CD14-positive monocyte (primary cell): ENCODE measurements at regions not wholly inside any gene's neighbourhood (a gene's known extent, or its start where the extent isn't known, plus 50 kb on each side); places are given as distances from the start of the nearest gene placed in this dataset.
A peak's percentile ranks its signal among the peaks of the same experiment; 100 is the strongest.

Experiments
- DNase-seq, 3 donors: peaks; one replicate each; pipeline ENCODE4 v3.0.0-alpha.2; 2011 to 2022
- H2AFZ ChIP-seq: 2 replicates; pipeline ENCODE4 v1.6.0; 2012; ENCODE audit warnings: mild to moderate bottlenecking, low read depth, low read length, inconsistent platforms; ENCODE audit not compliant: insufficient read depth, poor library complexity, severe bottlenecking
- H3K27ac ChIP-seq, 2 donors: 1 replicate in 1 of 2; 2 replicates in 1 of 2; pipeline ENCODE4 v1.5.1; 2012 to 2013; ENCODE audit warnings: low read length in 2 of 2, control low read depth in 1 of 2, inconsistent platforms in 1 of 2, low read depth in 1 of 2, mild to moderate bottlenecking in 1 of 2
- H3K27me3 ChIP-seq, 2 donors: one replicate each; pipeline versions ENCODE4 v1.6.0 to v1.6.1; 2011 to 2013; ENCODE audit warnings: low read length in 2 of 2; ENCODE audit not compliant: control insufficient read depth in 2 of 2, insufficient read depth in 2 of 2
- H3K36me3 ChIP-seq, 2 donors: replicated peaks in 1 of 2; 1 replicate in 1 of 2; 2 replicates in 1 of 2; pipeline versions ENCODE4 v1.5.1 to v1.6.1; 2012 to 2013; ENCODE audit warnings: low read length in 2 of 2, control low read depth in 1 of 2, inconsistent platforms in 1 of 2, mild to moderate bottlenecking in 1 of 2; ENCODE audit not compliant: insufficient read depth in 2 of 2, control insufficient read depth in 1 of 2
- H3K4me1 ChIP-seq, 2 donors: 1 replicate in 1 of 2; 2 replicates in 1 of 2; pipeline versions ENCODE4 v1.5.1 to v1.6.1; 2012 to 2013; ENCODE audit warnings: low read length in 2 of 2, control low read depth in 1 of 2, inconsistent platforms in 1 of 2, mild to moderate bottlenecking in 1 of 2, moderate library complexity in 1 of 2; ENCODE audit not compliant: insufficient read depth in 2 of 2, control insufficient read depth in 1 of 2
- H3K4me2 ChIP-seq: replicated peaks from 2 replicates; pipeline ENCODE3; 2012; ENCODE audit warnings: low read length, moderate library complexity, mild to moderate bottlenecking; ENCODE audit not compliant: poor library complexity, severe bottlenecking; ENCODE audit errors: extremely low read depth
- H3K4me3 ChIP-seq, 3 experiments: fragments of 200-600 bp in 1 of 3; sonication (generic) in 1 of 3; replicated peaks in 1 of 3; 1 replicate in 2 of 3; 2 replicates in 1 of 3; pipeline ENCODE4 v1.5.1; 2011 to 2013; ENCODE audit warnings: low read length in 3 of 3, mild to moderate bottlenecking in 3 of 3, control low read depth in 2 of 3, low read depth in 2 of 3, inconsistent platforms in 1 of 3, moderate library complexity in 1 of 3
- H3K79me2 ChIP-seq: 2 replicates; pipeline ENCODE4 v1.6.0; 2012; ENCODE audit warnings: mild to moderate bottlenecking, control low read depth, inconsistent platforms, low read length, moderate library complexity; ENCODE audit not compliant: insufficient read depth
- H3K9ac ChIP-seq: 2 replicates; pipeline ENCODE4 v1.6.0; 2017; ENCODE audit warnings: low read length, mild to moderate bottlenecking; ENCODE audit not compliant: insufficient read depth, poor library complexity, severe bottlenecking
- H3K9me3 ChIP-seq, 2 donors: replicated peaks in 1 of 2; 1 replicate in 1 of 2; 2 replicates in 1 of 2; pipeline versions ENCODE4 v1.5.1 to v1.6.1; 2012 to 2013; ENCODE audit warnings: low read length in 2 of 2, control low read depth in 1 of 2; ENCODE audit not compliant: control insufficient read depth in 1 of 2, insufficient read depth in 1 of 2
- H4K20me1 ChIP-seq: 2 replicates; pipeline ENCODE4 v1.6.0; 2012; ENCODE audit warnings: mild to moderate bottlenecking, low read length, control low read depth, moderate library complexity; ENCODE audit not compliant: insufficient read depth
- H3K27ac Mint-ChIP-seq, 7 donors: one replicate each; pipeline ENCODE4 v1.8.0; 2020; ENCODE audit warnings: mild to moderate bottlenecking in 7 of 7, mixed read lengths in 7 of 7, moderate library complexity in 6 of 7, inconsistent platforms in 2 of 7
- H3K27me3 Mint-ChIP-seq, 3 donors: one replicate each; pipeline ENCODE4 v1.8.0; 2021 to 2022; ENCODE audit warnings: low read depth in 3 of 3, mild to moderate bottlenecking in 3 of 3, mixed read lengths in 3 of 3, moderate library complexity in 3 of 3, inconsistent platforms in 1 of 3
- H3K36me3 Mint-ChIP-seq, 2 donors: one replicate each; pipeline ENCODE4 v1.8.0; 2020; ENCODE audit warnings: mixed read lengths in 2 of 2, inconsistent platforms in 1 of 2, mild to moderate bottlenecking in 1 of 2
- H3K4me1 Mint-ChIP-seq: one replicate; pipeline ENCODE4 v1.8.0; 2020; ENCODE audit warnings: mild to moderate bottlenecking, mixed read lengths
- H3K4me3 Mint-ChIP-seq, 2 donors: one replicate each; pipeline ENCODE4 v1.8.0; 2020; ENCODE audit warnings: mild to moderate bottlenecking in 2 of 2, mixed read lengths in 2 of 2, moderate library complexity in 1 of 2
- H3K9me3 Mint-ChIP-seq, 7 donors: one replicate each; pipeline ENCODE4 v1.8.0; 2020 to 2022; ENCODE audit warnings: mixed read lengths in 7 of 7, mild to moderate bottlenecking in 6 of 7, moderate library complexity in 6 of 7, inconsistent platforms in 2 of 7
- WGBS: methylation state at CpG from one replicate; pipeline ENCODE4 v1.1.5; 2013; ENCODE audit warnings: missing lambda C conversion rate; ENCODE audit not compliant: insufficient coverage; 5-methylcytosine and 5-hydroxymethylcytosine counted together
- intact Hi-C, 2 donors: fragments of 100-400 bp; cut with micrococcal nuclease; formaldehyde crosslinking; loops; one replicate each; pipeline versions ENCODE4 v1.15.0 to v1.15.1; 2023
- TF ChIP-seq, protein P1 (sequence below): fragments of 200-600 bp; IDR thresholded peaks from one replicate; pipeline ENCODE4 v1.8.0; 2022; ENCODE audit warnings: antibody characterized with exemption, mild to moderate bottlenecking

DNA sequence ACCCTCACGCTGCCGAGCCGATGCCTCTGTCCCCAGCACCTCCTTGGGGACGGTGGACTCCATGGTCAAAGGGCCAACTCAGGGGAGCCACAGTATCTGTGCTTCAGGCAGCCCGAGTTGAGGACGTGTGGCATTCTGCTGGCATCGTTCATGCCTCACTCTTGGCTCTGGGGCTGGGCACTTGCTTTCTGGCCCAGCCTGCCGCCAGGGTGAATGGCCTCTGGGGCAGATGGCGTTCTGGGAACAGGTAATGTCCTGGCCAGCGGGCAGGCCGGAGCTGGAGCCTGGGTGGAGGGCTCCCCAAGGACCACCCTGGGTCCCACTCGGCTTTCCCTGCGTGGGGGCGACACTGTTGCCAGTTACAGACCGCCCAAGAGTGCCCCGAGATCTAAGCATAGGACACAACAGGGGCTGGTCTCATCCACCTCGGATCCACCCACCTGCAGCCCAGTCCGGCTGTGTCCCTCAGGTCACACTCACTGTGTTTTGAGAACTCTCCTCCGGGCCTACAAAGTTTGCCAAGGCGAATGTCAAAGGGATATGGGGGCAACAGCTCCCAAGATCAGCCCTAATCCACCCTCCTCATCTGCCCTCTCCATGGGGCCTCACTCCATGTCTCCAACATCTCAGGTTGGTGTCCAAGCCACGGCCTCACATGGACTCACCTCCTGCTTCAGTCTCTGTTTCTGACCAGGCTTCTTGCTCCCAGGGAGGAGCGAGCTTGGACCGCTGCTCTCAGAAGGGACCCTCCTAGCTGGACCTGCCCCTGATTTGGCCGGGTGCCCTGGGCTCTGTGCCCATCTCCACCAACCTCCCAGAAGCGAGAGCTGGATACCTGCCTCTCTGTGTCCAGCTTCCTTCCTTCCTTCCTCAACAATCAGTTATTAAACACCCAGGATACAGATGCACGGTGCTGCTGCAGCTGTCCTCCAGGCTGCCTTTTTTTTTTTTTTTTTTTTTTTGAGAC, 60.8 kb downstream of the TMEM235 start:
- peaks cover 27% of the 10 kb centered on the region for H3K4me1 Mint-ChIP-seq
- intact Hi-C loops, result loop anchor here in 1 of 2 donors (5.0 kb wide), 1 partner anchor 35 kb away; no protein-coding TSS in a partner anchor
- DNase-seq, result no peak

DNA sequence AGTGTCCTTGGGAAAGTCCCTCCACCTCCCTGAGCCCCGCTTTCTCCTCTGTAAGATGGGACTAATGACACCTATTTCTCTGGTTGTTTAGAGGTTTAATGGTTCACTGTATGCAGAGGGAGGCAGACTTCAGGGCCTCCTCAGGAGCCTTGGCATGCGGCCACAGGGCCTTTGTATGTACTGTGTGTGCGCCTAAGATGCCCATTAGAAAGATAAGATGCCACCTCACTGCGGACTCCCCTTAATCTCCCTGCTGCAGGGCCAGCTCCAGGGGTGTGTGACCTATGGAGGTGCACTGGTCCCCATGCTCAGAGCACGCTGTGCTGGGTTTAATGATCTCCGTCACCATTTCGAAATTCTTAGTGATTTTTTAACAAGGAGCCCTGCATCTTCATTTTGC, 59.3 kb downstream of the TMEM235 start:
- H3K4me1 Mint-ChIP-seq, result peaks cover 29% of the 10 kb centered on the region
- WGBS, result 98% methylated on average over 5 of the region's 7 CpGs
- no peak overlapping the region for H3K4me3 Mint-ChIP-seq

More for the DNA sequence above, 60.8 kb downstream of the TMEM235 start:
- H3K36me3 Mint-ChIP-seq, result no peaks in the 10 kb centered on the region
- H3K27me3 ChIP-seq, result no peaks in the 10 kb centered on the region
- H3K36me3 ChIP-seq, result no peaks in the 10 kb centered on the region
- H3K9ac ChIP-seq, result no peak overlapping the region
- no peaks in the 10 kb centered on the region for H3K79me2 ChIP-seq
- no peak overlapping the region for H3K4me2 ChIP-seq
- TF ChIP-seq, protein P1, sequence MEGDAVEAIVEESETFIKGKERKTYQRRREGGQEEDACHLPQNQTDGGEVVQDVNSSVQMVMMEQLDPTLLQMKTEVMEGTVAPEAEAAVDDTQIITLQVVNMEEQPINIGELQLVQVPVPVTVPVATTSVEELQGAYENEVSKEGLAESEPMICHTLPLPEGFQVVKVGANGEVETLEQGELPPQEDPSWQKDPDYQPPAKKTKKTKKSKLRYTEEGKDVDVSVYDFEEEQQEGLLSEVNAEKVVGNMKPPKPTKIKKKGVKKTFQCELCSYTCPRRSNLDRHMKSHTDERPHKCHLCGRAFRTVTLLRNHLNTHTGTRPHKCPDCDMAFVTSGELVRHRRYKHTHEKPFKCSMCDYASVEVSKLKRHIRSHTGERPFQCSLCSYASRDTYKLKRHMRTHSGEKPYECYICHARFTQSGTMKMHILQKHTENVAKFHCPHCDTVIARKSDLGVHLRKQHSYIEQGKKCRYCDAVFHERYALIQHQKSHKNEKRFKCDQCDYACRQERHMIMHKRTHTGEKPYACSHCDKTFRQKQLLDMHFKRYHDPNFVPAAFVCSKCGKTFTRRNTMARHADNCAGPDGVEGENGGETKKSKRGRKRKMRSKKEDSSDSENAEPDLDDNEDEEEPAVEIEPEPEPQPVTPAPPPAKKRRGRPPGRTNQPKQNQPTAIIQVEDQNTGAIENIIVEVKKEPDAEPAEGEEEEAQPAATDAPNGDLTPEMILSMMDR, result no peak
- H3K4me1 ChIP-seq, result peaks cover 36 to 48% of the 10 kb centered on the region in 2 donors
- no peak overlapping the region for H3K4me3 ChIP-seq
- no peak overlapping the region for H3K4me3 Mint-ChIP-seq
- H3K27ac Mint-ChIP-seq, result peak overlapping the region in 4 of 7 donors; percentile 40 to 61 (median 53)
- H3K27ac ChIP-seq, result no peak overlapping the region
- H2AFZ ChIP-seq, result no peak overlapping the region
- peaks cover 0 to 3% of the 10 kb centered on the region in 2 donors for H3K9me3 ChIP-seq
- no peaks in the 10 kb centered on the region for H4K20me1 ChIP-seq
- H3K9me3 Mint-ChIP-seq, result no peaks in the 10 kb centered on the region
- 84% methylated on average over 26 of the region's 26 CpGs for WGBS
- H3K27me3 Mint-ChIP-seq, result peaks cover 0 to 3% (median 0%) of the 10 kb centered on the region in 3 donors

More for the DNA sequence above, 59.3 kb downstream of the TMEM235 start:
- H3K36me3 Mint-ChIP-seq, result no peaks in the 10 kb centered on the region
- Histone ChIP-seq H3K4me2 (no peak overlapping the region), H3K27ac (no peak overlapping the region), H3K36me3 (no peaks in the 10 kb centered on the region), H3K4me1 (peaks cover 41 to 54% of the 10 kb centered on the region in 2 donors), H3K9ac (no peak overlapping the region), H2AFZ (no peak overlapping the region), H3K9me3 (peaks cover 0 to 3% of the 10 kb centered on the region in 2 donors), H3K4me3 (no peak overlapping the region), H3K27me3 (no peaks in the 10 kb centered on the region), H3K79me2 (no peaks in the 10 kb centered on the region), H4K20me1 (no peaks in the 10 kb centered on the region)
- no peak for DNase-seq
- intact Hi-C loops, result loop anchor here in 1 of 2 donors (5.0 kb wide), 1 partner anchor 37 kb away; no protein-coding TSS in a partner anchor
- H3K9me3 Mint-ChIP-seq, result peaks cover 0 to 4% (median 0%) of the 10 kb centered on the region in 7 donors
- TF ChIP-seq, protein P1, result no peak
- H3K27ac Mint-ChIP-seq, result peak overlapping the region in 2 of 7 donors; percentile 31 to 76
- no peaks in the 10 kb centered on the region for H3K27me3 Mint-ChIP-seq
